Esophagus squamous epithelium (tissue), 5 donors: ENCODE measurements at regions not wholly inside any gene's neighbourhood (a gene's known extent, or its start where the extent isn't known, plus 50 kb on each side); places are given as distances from the start of the nearest gene placed in this dataset.
"Not testable (repeated sequence)": the region's sequence is repeated elsewhere in the genome, so short reads cannot be mapped to it uniquely, and the experiment has no call there.

ENCODE experiments used
- DNase-seq: peaks from one replicate; lab custom pipeline; 2025; lab: John Stamatoyannopoulos, UW
- H3K27ac ChIP-seq, 4 donors: fragments of 200-600 bp; sonication (generic); one replicate each; pipeline ENCODE4 v1.5.1; 2016 to 2019; ENCODE audit warnings: mild to moderate bottlenecking in 1 of 4
- H3K27me3 ChIP-seq, 4 donors: fragments of 200-600 bp; sonication (generic); 1 replicate in 3 of 4; 2 replicates in 1 of 4; pipeline versions ENCODE4 v1.5.1 to v1.6.0; 2017 to 2021; ENCODE audit warnings: antibody characterized with exemption in 1 of 4
- H3K36me3 ChIP-seq, 3 donors: fragments of 200-600 bp; sonication (generic); one replicate each; pipeline ENCODE4 v1.5.1; 2016 to 2019
- H3K4me1 ChIP-seq, 3 donors: fragments of 200-600 bp; sonication (generic); one replicate each; pipeline ENCODE4 v1.5.1; 2017 to 2019
- H3K4me3 ChIP-seq, 4 donors: fragments of 200-600 bp; sonication (generic); 1 replicate in 3 of 4; 2 replicates in 1 of 4; pipeline ENCODE4 v1.5.1; 2016 to 2019; ENCODE audit warnings: mild to moderate bottlenecking in 2 of 4, moderate library complexity in 1 of 4
- H3K9me3 ChIP-seq, 3 donors: fragments of 200-600 bp; sonication (generic); one replicate each; pipeline ENCODE4 v1.5.1; 2016 to 2019
- POLR2A ChIP-seq, 4 donors: fragments of 450-650 bp; IDR thresholded peaks; one replicate each; pipeline ENCODE4 v1.6.1; 2017; ENCODE audit warnings: antibody characterized with exemption in 4 of 4, mild to moderate bottlenecking in 4 of 4, moderate library complexity in 3 of 4
- whole genome bisulfite sequencing, 2 donors: methylation state at CpG; one replicate each; pipeline ENCODE4 v1.1.5; 2018; 5-methylcytosine and 5-hydroxymethylcytosine counted together
- intact Hi-C: fragments of 100-400 bp; cut with DNase I; formaldehyde crosslinking; loops from one replicate; pipeline ENCODE4 v1.15.0; 2022
- TF ChIP-seq, protein P1 (sequence below), 6 experiments: fragments of 450-650 bp in 4 of 6; fragments of 200-600 bp in 2 of 6; sonication (generic) in 2 of 6; IDR thresholded peaks; one replicate each; pipeline ENCODE4 v1.5.1; 2016 to 2019; ENCODE audit warnings: antibody characterized with exemption in 6 of 6, mild to moderate bottlenecking in 4 of 6, moderate library complexity in 4 of 6
- donor health status: DM: yes; HTN: yes; CAD: no.

DNA sequence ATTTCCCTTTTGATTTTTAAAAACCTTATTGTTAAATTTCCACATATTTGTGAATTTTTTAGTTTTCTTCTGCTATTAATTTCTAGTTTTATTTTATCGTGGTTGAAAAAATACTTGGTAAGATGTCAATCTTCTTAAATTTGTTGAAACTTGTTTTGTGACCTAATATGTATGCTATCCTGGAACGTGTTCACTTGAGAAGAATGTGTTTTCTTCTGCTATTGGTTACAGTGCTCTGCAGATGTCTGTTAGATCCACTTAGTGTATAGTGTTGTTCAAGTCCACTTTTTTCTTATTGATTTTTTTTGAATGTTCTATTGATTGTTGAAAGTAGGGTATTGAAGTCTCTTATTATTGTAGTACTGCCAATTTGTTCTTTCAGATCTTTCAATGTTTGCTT is 116.5 kb upstream of the NETO1 start:
- Histone ChIP-seq H3K9me3 (peaks cover 0 to 16% (median 0%) of the 10 kb centered on the region in 3 donors), H3K27me3 (no peaks in the 10 kb centered on the region), H3K4me3 (no peak overlapping the region), H3K36me3 (no peaks in the 10 kb centered on the region), H3K4me1 (no peaks in the 10 kb centered on the region), H3K27ac (no peak overlapping the region)
- intact Hi-C loops, result no loop called here
- WGBS, 2 donors, result 57 to 68% methylated on average over 2 of the region's 2 CpGs
- no peak for TF ChIP-seq POLR2A (IDR thresholded peaks at IDR 0.05)
- TF ChIP-seq, protein P1, sequence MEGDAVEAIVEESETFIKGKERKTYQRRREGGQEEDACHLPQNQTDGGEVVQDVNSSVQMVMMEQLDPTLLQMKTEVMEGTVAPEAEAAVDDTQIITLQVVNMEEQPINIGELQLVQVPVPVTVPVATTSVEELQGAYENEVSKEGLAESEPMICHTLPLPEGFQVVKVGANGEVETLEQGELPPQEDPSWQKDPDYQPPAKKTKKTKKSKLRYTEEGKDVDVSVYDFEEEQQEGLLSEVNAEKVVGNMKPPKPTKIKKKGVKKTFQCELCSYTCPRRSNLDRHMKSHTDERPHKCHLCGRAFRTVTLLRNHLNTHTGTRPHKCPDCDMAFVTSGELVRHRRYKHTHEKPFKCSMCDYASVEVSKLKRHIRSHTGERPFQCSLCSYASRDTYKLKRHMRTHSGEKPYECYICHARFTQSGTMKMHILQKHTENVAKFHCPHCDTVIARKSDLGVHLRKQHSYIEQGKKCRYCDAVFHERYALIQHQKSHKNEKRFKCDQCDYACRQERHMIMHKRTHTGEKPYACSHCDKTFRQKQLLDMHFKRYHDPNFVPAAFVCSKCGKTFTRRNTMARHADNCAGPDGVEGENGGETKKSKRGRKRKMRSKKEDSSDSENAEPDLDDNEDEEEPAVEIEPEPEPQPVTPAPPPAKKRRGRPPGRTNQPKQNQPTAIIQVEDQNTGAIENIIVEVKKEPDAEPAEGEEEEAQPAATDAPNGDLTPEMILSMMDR (IDR thresholded peaks at IDR 0.05), result no peak
- no peak for DNase-seq

DNA sequence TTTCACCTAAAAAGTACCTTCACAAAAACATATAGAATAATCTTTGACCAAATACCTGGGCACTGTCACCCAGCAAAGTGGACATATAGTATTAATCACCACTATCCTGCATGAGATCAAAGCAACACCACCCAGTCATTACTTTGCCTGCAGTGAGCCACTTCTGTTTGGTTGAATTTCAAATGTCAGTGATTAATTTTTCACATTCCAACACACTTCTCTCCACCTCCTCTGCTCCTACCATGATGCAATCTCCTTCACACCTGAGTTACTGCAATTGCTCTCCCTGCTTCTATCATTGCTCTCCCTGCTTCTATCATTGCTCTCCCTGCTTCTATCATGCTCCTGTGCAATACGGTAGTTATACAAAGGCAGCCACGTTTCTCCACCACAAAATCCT is 106.1 kb upstream of the NETO1 start:
- H3K4me3 ChIP-seq, result no peak overlapping the region
- DNase-seq, result no peak
- no peaks in the 10 kb centered on the region for H3K36me3 ChIP-seq
- H3K9me3 ChIP-seq, result no peaks in the 10 kb centered on the region
- H3K27ac ChIP-seq, result no peak overlapping the region
- intact Hi-C loops, result no loop called here
- H3K4me1 ChIP-seq, result no peaks in the 10 kb centered on the region
- no peak for TF ChIP-seq POLR2A (IDR thresholded peaks at IDR 0.05)
- TF ChIP-seq, protein P1 (IDR thresholded peaks at IDR 0.05), result no peak
- no peaks in the 10 kb centered on the region for H3K27me3 ChIP-seq
- WGBS, 2 donors, result 55 to 67% methylated on average over 2 of the region's 2 CpGs

DNA sequence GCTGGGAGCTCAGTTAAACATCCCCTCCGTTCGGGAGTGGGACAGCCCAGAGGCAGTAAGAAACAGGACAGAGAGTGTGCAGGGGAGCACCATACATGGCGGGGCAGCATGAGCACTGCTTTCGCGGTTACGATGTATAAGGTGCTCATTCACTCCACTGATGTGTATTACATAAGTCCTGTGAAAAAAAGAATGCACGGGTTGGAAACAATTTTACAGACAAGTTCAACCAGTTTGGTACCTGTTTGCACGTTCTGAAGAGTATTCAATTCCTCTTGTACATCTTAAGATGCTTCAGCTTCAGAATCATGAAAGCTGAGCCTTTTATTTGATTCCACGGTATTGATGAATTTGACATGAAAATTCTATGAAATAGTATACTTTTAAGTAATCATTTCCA is 97.8 kb upstream of the NETO1 start:
- H3K4me3 ChIP-seq, result no peak overlapping the region
- intact Hi-C loops, result no loop called here
- H3K9me3 ChIP-seq, result peaks cover 0 to 27% (median 0%) of the 10 kb centered on the region in 3 donors
- no peak overlapping the region for H3K27ac ChIP-seq
- H3K27me3 ChIP-seq, result no peaks in the 10 kb centered on the region
- TF ChIP-seq, protein P1 (IDR thresholded peaks at IDR 0.05), result no peak
- TF ChIP-seq POLR2A (IDR thresholded peaks at IDR 0.05), result no peak
- H3K4me1 ChIP-seq, result no peaks in the 10 kb centered on the region
- H3K36me3 ChIP-seq, result no peaks in the 10 kb centered on the region
- whole genome bisulfite sequencing, 2 donors, result 68 to 71% methylated on average over 9 of the region's 9 CpGs
- DNase-seq, result no peak

DNA sequence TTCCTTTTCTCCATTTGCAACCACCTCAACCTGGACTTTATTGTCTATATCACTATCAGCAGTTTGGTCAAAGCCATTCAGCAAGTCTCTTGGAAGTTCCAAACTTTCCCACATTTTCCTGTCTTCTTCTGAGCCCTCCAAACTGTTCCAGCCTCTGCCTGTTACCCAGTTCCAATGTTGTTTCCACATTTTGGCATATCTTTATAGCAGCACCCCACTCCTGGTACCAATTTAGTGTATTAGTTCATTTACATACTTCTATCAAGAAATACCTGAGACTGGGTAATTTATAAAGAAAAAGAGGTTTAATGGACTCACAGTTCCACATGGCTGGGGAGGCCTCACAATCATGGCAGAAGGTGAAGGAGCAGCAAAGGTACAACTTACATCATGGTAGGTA is 90.4 kb upstream of the NETO1 start:
- H3K36me3 ChIP-seq, H3K4me3 ChIP-seq, H3K27ac ChIP-seq, DNase-seq, intact Hi-C loops, H3K27me3 ChIP-seq, H3K4me1 ChIP-seq: not testable (repeated sequence)
- peaks cover 0 to 42% (median 4%) of the 10 kb centered on the region in 3 donors for H3K9me3 ChIP-seq

DNA sequence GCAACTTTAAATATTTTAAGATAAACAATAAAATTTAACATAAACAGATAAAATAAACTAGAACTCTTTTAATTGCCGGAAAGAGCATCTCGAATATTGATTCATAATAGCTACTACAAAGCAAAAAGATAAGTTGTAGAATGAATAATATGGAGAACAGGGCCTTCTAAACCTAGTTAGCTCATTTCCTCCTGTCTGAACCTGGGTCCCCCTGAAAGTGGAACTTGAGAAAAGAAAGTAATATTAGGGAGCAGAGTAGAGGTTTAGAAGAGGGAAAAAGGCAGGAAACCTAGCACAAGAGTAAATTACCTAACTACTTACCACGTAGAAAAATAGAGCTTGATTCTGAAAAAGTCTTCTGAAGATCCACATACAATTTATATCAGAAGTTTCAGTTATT is 80.7 kb upstream of the NETO1 start:
- Histone ChIP-seq H3K9me3 (no peaks in the 10 kb centered on the region), H3K27ac (no peak overlapping the region), H3K4me1 (no peaks in the 10 kb centered on the region), H3K36me3 (no peaks in the 10 kb centered on the region), H3K4me3 (no peak overlapping the region), H3K27me3 (no peaks in the 10 kb centered on the region)
- intact Hi-C loops, result no loop called here
- 23 to 42% methylated on average over 3 of the region's 3 CpGs for WGBS, 2 donors
- DNase-seq, result no peak
- TF ChIP-seq, protein P1 (IDR thresholded peaks at IDR 0.05), result no peak
- TF ChIP-seq POLR2A (IDR thresholded peaks at IDR 0.05), result no peak

DNA sequence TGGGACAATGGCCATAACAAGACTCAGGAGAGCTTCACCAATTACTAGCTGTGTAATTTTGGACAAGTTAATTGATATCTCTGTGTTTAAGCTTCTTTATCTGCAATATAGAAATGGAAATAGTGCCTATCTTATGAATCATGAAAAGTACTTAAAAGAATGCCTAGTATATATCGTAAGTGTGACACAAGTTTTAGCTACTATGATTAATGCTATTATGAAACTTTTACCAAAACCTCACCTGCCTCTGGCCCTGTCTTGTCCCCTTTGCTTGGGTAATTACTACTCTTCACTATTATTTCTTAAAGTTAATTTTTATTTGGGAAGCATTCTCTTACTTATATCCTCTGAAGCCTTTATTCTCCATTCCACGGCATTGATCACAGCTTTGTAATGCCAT is 75.0 kb upstream of the NETO1 start:
- WGBS, 2 donors, result 76 to 81% methylated on average over 2 of the region's 2 CpGs
- no peak for TF ChIP-seq POLR2A (IDR thresholded peaks at IDR 0.05)
- TF ChIP-seq, protein P1 (IDR thresholded peaks at IDR 0.05), result no peak
- no peak overlapping the region for H3K4me3 ChIP-seq
- H3K36me3 ChIP-seq, result no peaks in the 10 kb centered on the region
- H3K27me3 ChIP-seq, result no peaks in the 10 kb centered on the region
- no peaks in the 10 kb centered on the region for H3K4me1 ChIP-seq
- peaks cover 0 to 6% (median 0%) of the 10 kb centered on the region in 3 donors for H3K9me3 ChIP-seq
- intact Hi-C loops, result no loop called here
- H3K27ac ChIP-seq, result no peak overlapping the region
- DNase-seq, result no peak
